NCI-H460 (cell line): ENCODE measurements at regions not wholly inside any gene's neighbourhood (a gene's known extent, or its start where the extent isn't known, plus 50 kb on each side); places are given as distances from the start of the nearest gene placed in this dataset.

Experiments
- DNase-seq: peaks from one replicate; pipeline ENCODE4 v3.0.0-alpha.2; 2016; ENCODE audit warnings: low read depth; ENCODE audit errors: extremely low read depth

DNA sequence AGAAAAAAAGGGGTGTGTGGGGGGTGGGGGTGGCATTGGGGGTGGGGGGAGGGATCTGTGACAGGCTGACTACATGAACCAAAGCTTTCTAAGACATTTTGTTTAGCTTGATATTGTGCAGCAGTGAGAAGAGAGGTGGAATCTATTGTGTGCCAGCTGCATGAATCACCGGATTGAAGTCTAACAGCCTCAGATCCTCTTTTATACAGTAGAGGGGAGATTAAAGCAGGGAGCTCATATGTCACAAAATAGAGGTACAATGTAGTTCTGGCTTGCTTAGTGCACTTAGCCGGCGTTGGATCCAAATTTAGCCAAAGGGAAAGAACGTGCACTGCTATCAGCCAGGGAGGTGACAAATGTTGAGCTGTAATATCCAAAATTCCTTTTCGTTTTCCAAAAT, 404.2 kb upstream of the CITED2 start:
- no peak for DNase-seq

DNA sequence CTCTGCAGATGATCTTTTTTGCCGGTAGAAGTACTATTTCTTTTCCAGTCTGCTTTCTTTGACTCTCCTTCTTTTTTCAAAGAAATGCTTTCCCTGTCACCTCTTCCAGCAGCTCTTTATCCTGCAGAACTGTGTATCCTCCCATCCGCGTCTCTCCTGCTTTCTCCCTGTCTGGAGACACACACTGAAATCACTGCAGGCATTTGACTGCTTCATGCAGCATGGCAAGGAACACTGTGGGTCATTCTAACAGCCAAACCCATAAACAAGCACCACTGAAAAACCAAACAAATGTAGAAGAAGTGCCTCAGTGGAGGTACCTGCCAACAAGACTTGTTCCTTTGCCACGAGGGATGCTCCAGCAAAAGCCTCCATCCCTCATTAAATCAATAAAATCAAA, 403.7 kb upstream of the CITED2 start:
- no peak for DNase-seq

DNA sequence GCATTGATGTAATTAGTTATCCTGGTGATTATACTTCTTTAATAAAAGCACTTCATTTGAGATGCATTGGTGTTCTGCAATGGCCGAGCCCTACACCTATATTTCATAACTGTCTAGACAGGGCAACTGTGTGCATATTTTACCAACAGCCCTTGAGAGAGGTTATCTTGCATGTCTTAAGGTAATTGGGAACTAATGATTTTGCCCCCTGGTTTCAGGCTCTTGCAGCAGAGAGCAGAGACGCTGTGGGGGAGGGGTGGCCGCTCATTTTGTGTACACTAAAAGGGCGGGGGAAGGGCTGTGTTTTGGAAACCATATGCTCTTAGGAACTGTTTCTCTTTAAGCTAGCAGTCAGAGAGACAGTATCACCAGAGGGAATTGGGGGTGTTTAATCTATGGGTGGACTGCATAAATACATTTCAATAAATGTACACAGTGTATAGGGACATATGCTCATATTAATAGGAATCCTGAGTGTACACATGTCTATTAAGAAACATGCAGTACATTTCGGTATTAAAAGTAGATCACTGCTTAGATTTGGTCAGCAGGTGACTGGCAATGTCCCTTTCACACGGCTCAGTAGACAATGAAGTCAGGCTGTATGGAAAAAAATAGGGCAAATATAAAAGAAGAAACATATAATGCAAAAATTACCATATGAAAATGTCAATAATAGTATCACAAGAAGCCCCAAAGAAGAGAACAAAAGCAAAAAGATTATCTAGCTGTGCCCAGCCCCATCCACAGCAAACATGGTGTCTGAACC, 402.9 kb upstream of the CITED2 start:
- no peak for DNase-seq

DNA sequence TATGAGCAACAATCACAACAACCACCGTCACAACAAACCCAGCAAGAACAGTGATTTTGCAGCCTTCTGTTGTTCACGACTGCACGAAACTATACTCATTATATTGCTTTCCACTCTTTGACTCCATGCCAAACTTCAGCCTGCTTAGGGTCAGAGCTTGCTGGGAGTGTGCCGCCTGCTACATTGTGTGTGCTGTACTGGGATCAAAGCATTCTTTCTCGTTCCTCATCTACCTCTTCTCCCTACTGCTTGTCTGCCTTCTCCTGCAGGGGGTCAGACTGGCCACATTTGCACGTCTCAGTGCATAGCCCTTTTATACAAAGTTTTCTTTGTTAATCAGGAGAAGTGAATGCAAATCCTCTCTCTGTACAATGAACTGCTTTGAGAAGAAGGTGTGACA, 401.6 kb upstream of the CITED2 start:
- DNase-seq, result no peak

DNA sequence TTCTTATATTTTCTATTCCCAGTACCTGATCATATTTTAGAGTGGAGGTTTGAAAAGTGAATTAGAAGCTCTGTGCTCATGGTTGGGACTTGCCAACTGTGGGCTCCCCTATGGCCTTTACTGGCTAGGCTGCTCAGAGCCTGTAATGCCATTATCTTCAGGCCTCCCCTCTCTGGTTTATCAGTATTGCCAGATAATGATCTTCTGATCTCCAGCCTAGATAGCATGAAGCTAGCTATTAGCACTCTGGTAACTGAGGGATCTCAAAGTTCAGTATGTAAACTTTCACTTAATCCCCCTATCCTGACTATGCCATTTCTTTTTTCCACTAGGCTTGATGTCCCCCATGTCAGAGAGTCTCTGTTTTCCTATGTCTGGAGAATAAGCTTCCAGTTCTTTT, 393.7 kb upstream of the CITED2 start:
- no peak for DNase-seq

DNA sequence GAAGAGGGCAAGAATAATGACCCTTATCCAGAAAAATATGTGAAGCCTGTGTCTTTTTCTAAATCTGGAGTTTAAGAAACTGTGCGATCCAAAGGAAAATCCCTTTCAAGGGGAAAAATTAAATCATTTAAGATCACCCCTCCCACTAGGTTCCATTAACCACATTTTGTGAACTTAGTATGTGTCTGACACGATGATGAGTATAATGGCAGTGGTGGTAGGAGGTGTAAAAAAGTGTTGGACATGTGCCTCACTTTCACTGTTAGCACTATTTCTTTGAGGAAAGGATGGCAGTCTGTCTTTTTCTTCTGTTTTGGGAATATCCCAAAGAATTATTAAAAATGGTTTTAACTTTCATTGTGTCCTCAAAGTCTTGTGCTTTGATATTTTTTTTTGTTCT, 392.3 kb upstream of the CITED2 start:
- no peak for DNase-seq

DNA sequence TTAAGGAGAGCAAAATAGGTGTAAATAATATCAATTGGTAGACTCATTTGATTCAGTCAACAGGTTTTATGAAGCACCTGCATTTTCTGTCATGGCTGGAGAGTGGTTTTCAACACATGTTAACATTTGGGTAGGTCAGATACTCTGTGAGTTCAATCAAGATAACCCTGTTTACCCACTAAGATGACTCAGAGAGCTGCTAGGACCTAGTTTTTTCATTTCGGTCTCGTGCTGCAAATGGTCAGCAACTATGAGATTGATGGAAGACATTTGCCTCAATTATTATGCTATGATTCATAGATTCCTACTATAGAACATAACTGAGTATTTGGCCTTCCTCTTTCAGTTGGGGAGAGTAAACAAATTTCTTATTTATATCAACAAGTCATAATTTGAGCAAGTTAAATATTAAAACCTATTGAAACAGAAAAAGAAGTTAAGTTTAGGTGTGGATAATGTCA, 391.4 kb upstream of the CITED2 start:
- no peak for DNase-seq

DNA sequence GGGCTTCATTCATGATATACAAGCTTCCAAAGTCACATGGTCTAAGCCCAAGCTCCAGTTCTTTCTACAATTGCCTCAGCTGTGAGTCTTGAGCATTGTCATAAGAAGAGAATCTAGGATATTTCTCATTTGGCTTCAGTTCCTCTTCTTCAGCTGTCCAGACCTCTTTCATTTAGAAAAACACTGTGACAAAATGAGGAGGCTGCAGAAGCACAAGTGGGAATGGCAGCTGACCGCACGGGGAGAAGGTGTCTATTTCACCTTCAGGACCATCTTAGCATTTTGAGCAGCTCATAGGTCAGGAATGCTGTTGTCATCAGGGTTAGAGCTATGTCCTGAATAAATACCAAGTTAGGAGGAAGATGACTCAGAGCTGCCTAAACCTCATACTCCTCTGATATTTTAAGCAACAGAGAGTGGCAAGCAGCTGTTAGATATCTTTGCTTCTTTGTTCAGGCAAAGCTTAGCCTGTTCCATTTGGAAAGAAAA, 390.1 kb upstream of the CITED2 start:
- peak; percentile 61 for DNase-seq

DNA sequence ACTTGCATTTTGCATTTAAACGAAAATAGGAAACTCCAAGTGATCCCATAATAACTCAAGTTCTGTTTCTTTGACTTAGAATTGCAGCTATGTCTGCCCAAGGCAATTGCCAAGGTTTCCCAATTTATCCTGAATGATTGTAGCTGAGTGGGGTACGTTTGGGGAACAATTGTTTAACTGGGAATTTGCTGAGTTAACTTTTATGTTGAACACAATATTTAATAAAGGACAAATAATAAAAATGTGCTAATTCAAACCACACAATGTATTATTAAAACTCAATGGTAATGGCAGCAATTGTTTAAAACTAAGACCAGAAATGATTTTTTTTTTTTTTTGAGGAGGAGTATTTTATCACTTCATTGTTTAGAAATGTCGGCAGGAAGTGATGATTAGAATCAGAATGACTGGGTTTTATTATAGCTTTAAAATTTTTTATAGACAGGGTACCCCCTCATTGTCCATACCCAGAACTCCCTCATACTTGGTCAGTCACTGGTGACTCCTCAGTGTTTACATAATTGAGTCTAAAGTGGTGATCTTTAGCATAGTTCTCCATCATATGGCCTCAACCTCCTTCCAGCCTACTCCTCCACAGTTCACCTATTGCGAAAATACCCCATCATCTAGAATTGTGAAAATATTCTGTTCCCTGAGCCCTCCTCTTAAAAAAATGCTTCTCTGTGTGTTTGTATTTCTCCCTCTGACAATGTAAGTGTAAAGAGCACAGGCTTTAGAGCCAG, 389.2 kb upstream of the CITED2 start:
- no peak for DNase-seq

DNA sequence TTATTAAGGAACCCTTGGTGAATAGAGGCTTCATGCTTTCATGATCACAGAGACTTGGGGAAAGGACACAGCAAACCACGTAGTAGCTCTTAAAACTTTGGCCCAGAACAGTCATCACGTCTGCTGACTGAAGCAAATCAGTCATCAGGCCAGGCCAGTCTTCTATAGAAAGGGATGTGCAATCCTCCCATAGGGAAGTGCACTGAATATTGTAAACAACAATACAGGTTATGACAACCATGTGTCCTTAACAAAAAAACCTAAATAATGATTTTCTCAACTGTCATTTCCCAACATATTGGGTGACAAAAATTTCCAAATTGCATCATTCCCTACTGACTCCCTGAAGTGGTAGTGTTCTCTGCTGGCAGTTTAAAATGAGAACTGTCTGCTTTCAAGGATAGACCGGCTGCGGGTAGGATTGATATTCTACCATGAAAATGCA, 388.2 kb upstream of the CITED2 start:
- DNase-seq, result no peak

DNA sequence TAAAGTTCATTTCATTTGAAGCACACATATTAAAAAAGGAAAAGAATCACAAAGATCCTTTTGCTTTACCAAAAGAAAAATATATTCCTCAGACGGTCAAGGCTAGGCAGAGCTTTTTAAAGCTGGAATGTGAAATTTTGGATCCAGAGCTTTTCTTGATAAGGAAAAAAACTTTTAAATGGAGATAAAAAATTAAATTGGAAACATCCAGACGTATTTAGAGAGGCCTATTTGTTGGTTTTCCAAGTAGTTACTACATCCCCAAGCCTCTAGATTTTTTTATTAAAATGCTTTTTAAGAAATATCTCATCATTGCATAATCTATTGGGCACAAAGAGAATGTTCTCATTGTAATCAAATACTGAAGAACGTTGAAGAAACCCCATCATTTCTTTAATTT, 385.7 kb upstream of the CITED2 start:
- DNase-seq, result no peak

DNA sequence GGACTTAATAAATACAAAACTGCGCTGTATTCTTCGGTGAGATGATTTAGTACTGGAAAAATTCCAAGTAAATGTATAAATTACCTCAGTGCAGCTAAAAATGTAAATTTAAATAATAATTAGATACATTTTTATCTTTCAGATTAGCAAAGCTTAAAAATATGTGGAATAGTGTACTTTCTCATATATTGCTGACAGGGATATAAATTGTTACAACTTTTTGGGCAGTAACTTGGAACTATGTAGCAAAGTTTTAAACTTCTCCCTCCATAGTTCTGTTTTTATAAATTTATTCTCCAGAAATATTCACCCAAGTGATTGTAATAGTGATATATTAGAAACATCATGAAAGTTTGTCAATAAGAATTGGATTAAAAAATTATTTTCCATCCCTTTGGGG, 384.6 kb upstream of the CITED2 start:
- DNase-seq, result no peak

DNA sequence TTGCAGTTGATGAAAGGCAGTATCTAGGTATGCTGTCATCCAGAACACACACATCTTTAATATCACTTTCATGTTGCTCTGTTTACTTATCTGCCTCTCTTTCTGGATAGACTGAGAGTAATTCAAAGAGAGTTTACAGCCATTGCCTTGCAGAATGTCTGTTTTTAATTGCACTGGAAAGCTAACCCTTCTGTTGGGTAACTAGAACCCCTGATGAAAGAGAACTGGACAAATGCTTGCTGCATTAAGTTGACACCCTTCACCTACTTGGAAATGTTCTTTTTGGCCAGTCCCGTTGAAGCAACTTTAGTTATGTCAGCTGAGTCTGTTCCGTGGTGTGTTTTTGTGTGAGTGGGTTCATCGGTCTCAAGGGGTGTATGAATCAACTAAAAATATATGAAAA, 383.8 kb upstream of the CITED2 start:
- DNase-seq, result no peak

DNA sequence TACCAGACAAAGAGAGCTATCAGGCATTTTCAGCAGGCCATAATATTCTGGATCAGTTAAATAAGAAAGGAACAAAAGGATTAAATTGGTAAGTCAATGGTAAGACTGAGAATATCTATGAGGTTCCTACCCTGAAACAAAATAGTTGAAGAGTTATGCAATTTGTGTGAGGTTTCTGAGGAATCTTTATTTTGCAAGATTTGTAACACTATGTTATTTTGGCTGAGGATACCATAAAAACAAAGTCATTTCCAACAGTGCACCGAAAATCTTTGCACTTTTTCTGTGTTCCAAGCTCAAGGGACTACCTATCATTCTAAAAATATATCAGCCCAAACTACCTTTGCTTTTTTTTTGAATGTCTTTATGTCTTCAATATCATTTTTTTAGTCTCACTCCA, 383.3 kb upstream of the CITED2 start:
- DNase-seq, result no peak

DNA sequence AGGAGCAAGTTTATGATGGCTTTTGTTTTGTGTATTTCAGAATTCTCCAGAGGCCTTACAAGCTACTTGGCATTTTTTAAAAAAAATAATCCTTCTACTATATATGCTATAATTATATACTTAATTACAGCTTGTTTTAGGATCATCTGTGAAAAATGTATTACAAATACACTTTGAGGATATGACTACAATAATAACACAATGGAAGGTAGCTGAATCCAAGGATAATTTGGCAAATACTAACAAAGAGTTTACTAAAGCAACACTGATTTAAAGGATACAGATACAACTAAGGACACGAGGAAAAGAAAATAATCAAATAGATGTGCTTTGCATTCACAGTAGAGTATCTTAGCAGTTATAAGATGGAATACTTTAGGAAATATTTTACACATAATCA, 381.9 kb upstream of the CITED2 start:
- DNase-seq, result no peak

DNA sequence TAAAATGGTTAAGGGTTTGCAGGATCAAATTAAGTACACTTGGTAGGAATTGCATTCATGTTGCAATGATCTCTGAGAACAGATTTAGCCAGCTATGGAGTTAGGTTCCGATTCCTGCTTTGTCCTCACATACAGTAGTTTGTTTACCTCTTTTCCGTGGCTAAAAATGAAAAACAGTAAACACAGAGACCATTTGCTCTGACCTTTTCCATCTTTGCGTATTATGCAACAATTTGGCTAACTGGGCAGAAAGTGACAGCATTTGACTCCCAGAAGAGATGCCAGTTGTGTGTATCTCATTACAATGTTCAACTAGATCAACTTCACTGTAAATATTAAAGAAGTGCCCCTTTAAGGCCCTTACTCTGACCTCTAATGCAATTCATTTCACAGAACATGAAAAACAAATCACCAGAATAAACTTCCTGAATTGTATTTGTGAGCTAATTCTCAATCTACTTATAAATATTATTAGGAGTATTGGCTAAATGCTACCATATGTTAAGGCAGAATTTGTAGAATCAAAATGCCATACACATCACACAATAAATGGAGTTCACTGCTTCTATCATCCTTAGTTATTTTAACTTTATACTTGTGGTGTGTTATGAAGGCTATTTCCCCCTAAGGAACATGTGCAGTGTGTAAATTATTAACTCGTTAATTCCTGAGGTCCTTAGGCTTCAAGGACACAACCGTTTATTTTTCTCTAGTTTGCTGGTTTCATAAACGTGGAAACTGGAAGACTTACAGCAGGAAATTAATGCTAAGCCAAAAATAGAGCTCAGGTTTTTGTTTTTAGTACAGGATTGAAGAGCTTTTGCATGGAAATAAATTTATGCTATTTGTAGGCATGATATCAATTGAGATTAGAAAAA, 380.7 kb upstream of the CITED2 start:
- no peak for DNase-seq

DNA sequence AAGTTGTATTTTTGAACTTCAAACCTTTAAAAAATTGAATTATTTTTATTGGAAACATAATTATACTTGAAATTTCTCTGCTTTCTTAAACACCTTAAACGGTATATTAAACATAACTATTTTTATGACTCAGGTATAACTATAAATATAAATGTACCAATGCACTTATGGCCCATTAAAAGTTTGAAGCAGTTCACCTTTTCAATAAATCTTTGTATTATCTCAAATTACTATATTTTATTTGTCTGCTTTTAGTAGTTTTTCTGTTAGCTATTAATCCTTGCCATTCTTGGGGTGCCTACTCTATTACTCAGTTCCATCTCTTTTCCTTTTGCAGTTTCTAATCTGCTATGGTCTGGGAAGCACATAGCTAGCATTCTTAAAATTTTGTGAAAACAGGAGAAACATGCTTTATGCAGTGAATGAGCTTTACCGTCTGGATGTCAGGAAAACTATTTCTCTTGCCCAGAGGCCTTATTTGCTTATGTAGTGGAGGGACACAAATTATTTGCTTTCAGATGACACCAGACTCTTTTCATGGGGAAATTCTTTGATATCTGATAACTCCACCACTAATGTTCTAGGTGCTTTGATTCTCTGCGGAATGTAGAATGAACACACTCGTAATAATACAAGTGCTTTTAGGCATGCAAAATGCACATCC, 378.9 kb upstream of the CITED2 start:
- DNase-seq, result no peak

DNA sequence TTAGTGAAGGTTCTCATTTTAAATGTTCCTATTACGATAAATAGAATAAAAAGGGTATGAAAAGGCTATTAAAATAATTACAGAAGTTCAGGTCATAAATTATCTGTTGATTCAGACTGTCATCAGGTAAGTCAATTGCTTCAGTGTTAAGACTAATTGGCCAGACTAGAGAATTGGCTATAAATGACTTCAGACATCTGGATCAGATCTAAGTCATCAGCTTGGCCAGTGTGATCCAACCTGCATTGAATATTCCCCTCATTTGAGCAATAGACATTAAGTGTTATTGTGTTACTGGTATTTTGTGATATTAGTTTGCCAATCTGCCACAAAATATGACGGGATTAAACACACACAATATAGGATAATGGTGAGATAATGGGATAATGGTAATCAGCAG, 377.6 kb upstream of the CITED2 start:
- no peak for DNase-seq

DNA sequence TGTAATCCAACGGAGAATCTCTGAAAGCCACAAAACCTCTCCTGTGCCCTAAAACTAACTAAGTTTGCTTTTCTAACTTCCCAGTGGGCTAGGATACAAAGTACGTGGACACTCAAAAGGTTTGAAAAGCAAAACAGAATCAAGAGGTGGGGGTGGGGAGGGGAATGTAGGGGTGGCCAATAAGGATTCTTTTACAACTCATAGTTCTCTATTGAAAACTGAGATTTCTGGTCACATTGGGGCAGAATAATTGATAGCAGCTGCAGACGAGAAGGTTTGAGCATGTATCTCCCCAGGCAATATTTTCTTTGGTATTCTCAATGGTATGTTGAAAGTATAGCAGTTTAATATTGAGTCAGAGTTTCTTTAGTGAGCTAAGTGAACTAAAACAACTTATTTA, 376.7 kb upstream of the CITED2 start:
- DNase-seq, result no peak

DNA sequence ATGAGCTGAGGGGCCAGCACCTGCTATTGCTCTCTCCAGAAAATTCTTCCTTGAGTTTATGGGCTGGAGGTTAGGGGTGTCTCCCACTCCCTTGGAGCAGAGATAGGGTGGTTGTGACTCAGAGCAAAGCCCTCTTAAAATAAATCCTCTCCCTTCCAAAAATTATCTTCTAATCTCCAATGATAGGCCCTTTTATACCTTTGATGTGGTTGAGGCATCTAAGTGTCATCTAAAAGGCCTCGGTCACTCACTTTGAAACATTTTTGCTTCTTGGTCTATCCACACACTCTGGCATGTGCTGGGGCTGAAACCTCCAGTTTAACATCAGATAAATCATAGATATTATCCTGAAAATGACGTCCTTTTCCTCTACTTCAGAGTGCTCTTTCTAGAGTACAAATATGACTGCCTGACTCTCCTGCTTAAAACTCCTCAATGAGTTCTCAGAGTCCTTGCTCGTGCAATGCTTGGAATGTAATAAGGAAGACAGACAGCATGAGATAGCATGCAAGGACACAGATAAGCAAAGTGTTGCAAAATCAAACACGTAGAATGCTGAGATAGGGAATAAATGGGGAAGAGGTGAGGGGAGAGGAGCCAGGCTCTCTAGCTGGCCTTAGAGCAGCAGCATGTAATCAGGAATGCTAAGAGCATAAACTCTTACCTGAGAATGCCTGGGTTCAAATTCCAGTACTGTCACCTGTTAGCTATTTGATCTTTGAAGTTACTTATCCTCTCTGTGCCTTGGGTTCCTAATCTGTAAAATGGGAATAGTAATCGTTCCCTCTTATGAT, 374.1 kb upstream of the CITED2 start:
- DNase-seq, result no peak
